HCT116 (cell line): ENCODE measurements at regions not wholly inside any gene's neighbourhood (a gene's known extent, or its start where the extent isn't known, plus 50 kb on each side); places are given as distances from the start of the nearest gene placed in this dataset.

Experiments used
- ATAC-seq: fragments of 200-7000 bp; cut with Tn5 transposase; 2 replicates; pipeline ENCODE4 v1.9.1; 2020; ENCODE audit warnings: mild to moderate bottlenecking, moderate library complexity
- BruUV-seq: library from RNA; stranded (reverse); fragments of 400-500 nt; replicated peaks from 2 replicates; lab custom pipeline; 2021; lab: Mats Ljungman, UMichigan
- CTCF ChIA-PET: fragments of 300-600 bp; sonication (Branson Sonifier 250); formaldehyde crosslinking; loops from one replicate; lab custom pipeline; 2021; ENCODE audit warnings: antibody characterized with exemption; lab: Charles Lee
- POLR2A ChIA-PET: fragments of 300-600, 350-600 bp; sonication (Branson Sonifier 250); formaldehyde crosslinking; loops from one replicate; lab custom pipeline; 2021; ENCODE audit warnings: antibody characterized with exemption; lab: Charles Lee
- RAD21 ChIA-PET, 2 experiments: fragments of 300-600 bp; sonication (Branson Sonifier 250); formaldehyde crosslinking; loops; one replicate each; lab custom pipeline; 2023; ENCODE audit warnings: low total read pairs in 2 of 2; ENCODE audit not compliant: uncharacterized antibody in 2 of 2, unreplicated experiment in 2 of 2, low non-redundant PET in 1 of 2; lab: Charles Lee
- DNase-seq: peaks from one replicate; pipeline ENCODE4 v3.0.0-alpha.2; 2010; ENCODE audit warnings: low read depth, low spot score
- H2AFZ ChIP-seq: fragments of 200-600 bp; shearing (Covaris generic), sonication (generic); 2 replicates; pipeline ENCODE4 v1.6.1; 2017; ENCODE audit warnings: low read depth, mixed run types, mixed read lengths, antibody characterized with exemption, low read length; ENCODE audit not compliant: poor library complexity, severe bottlenecking
- H3K27ac ChIP-seq: 2 replicates; pipeline ENCODE4 v1.5.1; 2012; ENCODE audit warnings: low read depth, low read length
- H3K27me3 ChIP-seq: fragments of 200-600 bp; sonication (generic); 2 replicates; pipeline ENCODE4 v1.6.1; 2016; ENCODE audit warnings: mixed run types, low read length, mixed read lengths; ENCODE audit not compliant: insufficient read depth
- H3K36me3 ChIP-seq, 2 experiments: fragments of 200-500 bp in 1 of 2; fragments of 200-600 bp in 1 of 2; sonication (Bioruptor generic) in 1 of 2; sonication (generic) in 1 of 2; 2 replicates each; pipeline versions ENCODE4 v1.5.1 to v1.6.1; 2014 to 2016; ENCODE audit warnings: low read length in 2 of 2, inconsistent platforms in 1 of 2, mixed read lengths in 1 of 2, mixed run types in 1 of 2; ENCODE audit not compliant: insufficient read depth in 2 of 2, control insufficient read depth in 1 of 2
- H3K4me1 ChIP-seq, 2 experiments: fragments of 200-600 bp in 1 of 2; sonication (generic) in 1 of 2; 2 replicates each; pipeline versions ENCODE4 v1.5.1 to v1.6.1; 2012 to 2017; ENCODE audit warnings: low read length in 2 of 2, inconsistent platforms in 1 of 2, mild to moderate bottlenecking in 1 of 2, mixed read lengths in 1 of 2, mixed run types in 1 of 2, moderate library complexity in 1 of 2; ENCODE audit not compliant: insufficient read depth in 2 of 2, control insufficient read depth in 1 of 2
- H3K4me2 ChIP-seq: fragments of 200-600 bp; sonication (generic); 2 replicates; pipeline ENCODE4 v1.6.1; 2017; ENCODE audit warnings: mixed run types, low read length, mixed read lengths
- H3K4me3 ChIP-seq, 2 experiments: fragments of 200-600 bp in 1 of 2; sonication (generic) in 1 of 2; replicated peaks in 1 of 2; 2 replicates each; pipeline ENCODE4 v1.5.1; 2011 to 2016; ENCODE audit warnings: low read length in 2 of 2, control low read depth in 1 of 2, low read depth in 1 of 2, mild to moderate bottlenecking in 1 of 2, mixed read lengths in 1 of 2, mixed run types in 1 of 2
- H3K79me2 ChIP-seq: fragments of 200-600 bp; sonication (generic); 2 replicates; pipeline ENCODE4 v1.6.1; 2017; ENCODE audit warnings: mild to moderate bottlenecking, mixed run types, low read length, moderate library complexity, mixed read lengths; ENCODE audit not compliant: insufficient read depth
- H3K9ac ChIP-seq: fragments of 200-600 bp; sonication (generic); 2 replicates; pipeline ENCODE4 v1.6.1; 2016; ENCODE audit warnings: low read length, mixed read lengths
- H3K9me2 ChIP-seq: fragments of 200-600 bp; sonication (generic), shearing (Covaris generic); 2 replicates; pipeline ENCODE4 v1.6.1; 2017; ENCODE audit warnings: mixed run types, mild to moderate bottlenecking, moderate library complexity; ENCODE audit not compliant: insufficient read depth
- H3K9me3 ChIP-seq, 2 experiments: fragments of 200-500 bp in 1 of 2; fragments of 200-600 bp in 1 of 2; sonication (Bioruptor generic) in 1 of 2; sonication (generic) in 1 of 2; 2 replicates each; pipeline ENCODE4 v1.6.1; 2014 to 2017; ENCODE audit warnings: low read length in 2 of 2, mixed read lengths in 2 of 2, inconsistent platforms in 1 of 2, low read depth in 1 of 2, mild to moderate bottlenecking in 1 of 2, mixed run types in 1 of 2, moderate library complexity in 1 of 2; ENCODE audit not compliant: control insufficient read depth in 1 of 2, insufficient read depth in 1 of 2
- H4K20me1 ChIP-seq: fragments of 200-600 bp; sonication (generic), shearing (Covaris generic); 2 replicates; pipeline ENCODE4 v1.6.1; 2017; ENCODE audit warnings: mixed run types, mild to moderate bottlenecking, moderate library complexity; ENCODE audit not compliant: insufficient read depth
- CBX3 ChIP-seq: IDR thresholded peaks from 2 replicates; pipeline ENCODE4 v1.6.1; 2012; ENCODE audit warnings: low read depth
- ELF1 ChIP-seq: IDR thresholded peaks from 2 replicates; pipeline ENCODE4 v1.6.1; 2012; ENCODE audit warnings: low read depth, borderline replicate concordance
- POLR2A ChIP-seq: IDR thresholded peaks from 2 replicates; pipeline ENCODE4 v1.7.0; 2011; ENCODE audit warnings: borderline replicate concordance; ENCODE audit not compliant: insufficient read depth, insufficient read length; ENCODE audit errors: extremely low read depth
- SP1 ChIP-seq: IDR thresholded peaks from 2 replicates; pipeline ENCODE4 v1.6.1; 2012; ENCODE audit warnings: low read depth
- SRF ChIP-seq: IDR thresholded peaks from 2 replicates; pipeline ENCODE4 v1.6.1; 2012; ENCODE audit warnings: low read depth
- intact Hi-C: fragments of 100-400 bp; cut with micrococcal nuclease; formaldehyde crosslinking; loops from 2 replicates; pipeline ENCODE4 v1.10.0; 2022
- TF ChIP-seq, protein P1 (sequence below): IDR thresholded peaks from 2 replicates; pipeline ENCODE4 v1.6.1; 2011; ENCODE audit warnings: mild to moderate bottlenecking, low read length, moderate library complexity; ENCODE audit not compliant: insufficient replicate concordance; ENCODE audit errors: extremely low read depth
- TF ChIP-seq, protein P2 (sequence below): IDR thresholded peaks from 2 replicates; pipeline ENCODE4 v1.6.1; 2012; ENCODE audit warnings: low read depth

DNA sequence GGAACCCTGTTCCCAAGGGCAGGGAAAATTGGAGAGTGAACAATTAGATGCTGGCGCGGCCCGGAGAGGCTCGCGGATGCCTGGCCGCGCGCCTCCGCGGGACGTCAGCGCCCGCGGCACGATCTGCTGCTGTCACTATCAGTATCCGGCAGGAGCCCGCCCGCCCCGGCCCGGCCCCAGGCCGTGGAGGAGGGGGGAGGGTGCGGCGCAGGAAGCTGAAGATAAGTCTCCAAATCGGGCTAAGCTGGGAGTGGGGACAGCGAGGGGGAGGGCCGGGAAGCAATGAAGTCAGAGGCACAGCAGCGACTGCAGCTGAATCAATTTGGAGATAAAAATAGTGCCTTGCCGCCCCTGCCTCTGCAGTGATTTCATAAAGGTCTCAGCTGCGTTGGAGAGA is 441.5 kb upstream of the KLF12 start:
- DNase-seq = no peak
- Histone ChIP-seq H3K4me1 (no peaks in the 10 kb centered on the region), H2AFZ (no peak overlapping the region), H3K27me3 (peaks cover 2% of the 10 kb centered on the region; the same call in 1 of the 2 replicates), H3K79me2 (no peaks in the 10 kb centered on the region), H3K9me3 (no peaks in the 10 kb centered on the region), H3K9ac (no peak overlapping the region), H3K4me2 (no peak overlapping the region), H3K36me3 (no peaks in the 10 kb centered on the region), H4K20me1 (no peaks in the 10 kb centered on the region), H3K27ac (no peak overlapping the region), H3K4me3 (no peak overlapping the region), H3K9me2 (no peaks in the 10 kb centered on the region)
- no peak for ATAC-seq
- RAD21 ChIA-PET = no interaction called here
- POLR2A ChIA-PET = no interaction called here
- BruUV-seq = no TSS peak
- CTCF ChIA-PET = no interaction called here
- TF ChIP-seq CBX3 (no peak), POLR2A (no peak), SP1 (no peak)
- intact Hi-C loops = no loop called here

DNA sequence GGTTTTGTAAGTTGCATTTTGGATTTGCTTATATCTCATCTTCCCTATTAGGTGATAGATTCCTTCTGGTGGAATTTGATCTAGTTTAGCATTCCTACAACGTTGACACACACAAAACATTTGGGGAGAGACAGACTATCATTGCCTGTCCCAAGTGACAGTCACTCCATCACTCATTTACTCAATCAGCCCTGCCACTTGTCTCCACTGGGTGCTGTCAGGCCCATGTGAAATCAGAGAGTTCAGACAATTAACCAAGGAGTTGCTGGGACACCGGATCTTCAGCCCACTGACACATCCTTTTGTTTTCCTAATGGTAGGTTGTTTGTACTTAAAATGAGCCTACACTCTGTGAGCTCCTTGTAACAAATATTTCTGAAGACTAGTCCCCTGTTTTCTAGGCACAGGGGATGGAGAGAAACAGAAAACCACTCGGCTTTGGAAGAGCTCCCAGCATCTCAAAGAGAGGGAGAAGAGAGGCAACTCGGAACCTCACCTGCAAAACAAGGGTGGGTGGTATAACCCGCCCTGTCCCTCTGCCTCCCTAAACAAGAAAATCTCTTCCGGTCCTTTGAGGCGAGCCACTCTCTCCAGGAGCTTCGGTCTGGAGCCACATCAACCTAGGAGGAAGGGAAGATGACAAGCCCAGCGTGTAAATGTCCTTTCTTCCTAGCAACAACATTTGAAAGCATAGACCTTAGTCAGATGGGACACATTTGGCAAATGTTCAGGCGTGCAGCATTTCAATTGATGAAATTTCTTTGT is 440.9 kb upstream of the KLF12 start:
- POLR2A ChIA-PET = no interaction called here
- ATAC-seq = no peak
- intact Hi-C loops = no loop called here

More for the DNA sequence above, 440.9 kb upstream of the KLF12 start:
- no peaks in the 10 kb centered on the region for H3K9me3 ChIP-seq
- H4K20me1 ChIP-seq = no peaks in the 10 kb centered on the region
- H2AFZ ChIP-seq = no peak overlapping the region
- H3K4me3 ChIP-seq = no peak overlapping the region
- H3K27ac ChIP-seq = no peak overlapping the region
- no peaks in the 10 kb centered on the region for H3K4me1 ChIP-seq
- no peaks in the 10 kb centered on the region for H3K79me2 ChIP-seq
- no peak for DNase-seq
- H3K27me3 ChIP-seq = peaks cover 4% of the 10 kb centered on the region; the same call in 1 of the 2 replicates
- H3K9ac ChIP-seq = no peak overlapping the region
- no peaks in the 10 kb centered on the region for H3K36me3 ChIP-seq
- ChIA-PET RAD21 (no interaction called here), CTCF (no interaction called here)
- TF ChIP-seq, protein P1, sequence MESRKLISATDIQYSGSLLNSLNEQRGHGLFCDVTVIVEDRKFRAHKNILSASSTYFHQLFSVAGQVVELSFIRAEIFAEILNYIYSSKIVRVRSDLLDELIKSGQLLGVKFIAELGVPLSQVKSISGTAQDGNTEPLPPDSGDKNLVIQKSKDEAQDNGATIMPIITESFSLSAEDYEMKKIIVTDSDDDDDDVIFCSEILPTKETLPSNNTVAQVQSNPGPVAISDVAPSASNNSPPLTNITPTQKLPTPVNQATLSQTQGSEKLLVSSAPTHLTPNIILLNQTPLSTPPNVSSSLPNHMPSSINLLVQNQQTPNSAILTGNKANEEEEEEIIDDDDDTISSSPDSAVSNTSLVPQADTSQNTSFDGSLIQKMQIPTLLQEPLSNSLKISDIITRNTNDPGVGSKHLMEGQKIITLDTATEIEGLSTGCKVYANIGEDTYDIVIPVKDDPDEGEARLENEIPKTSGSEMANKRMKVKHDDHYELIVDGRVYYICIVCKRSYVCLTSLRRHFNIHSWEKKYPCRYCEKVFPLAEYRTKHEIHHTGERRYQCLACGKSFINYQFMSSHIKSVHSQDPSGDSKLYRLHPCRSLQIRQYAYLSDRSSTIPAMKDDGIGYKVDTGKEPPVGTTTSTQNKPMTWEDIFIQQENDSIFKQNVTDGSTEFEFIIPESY = no peak
- TF ChIP-seq, protein P2, sequence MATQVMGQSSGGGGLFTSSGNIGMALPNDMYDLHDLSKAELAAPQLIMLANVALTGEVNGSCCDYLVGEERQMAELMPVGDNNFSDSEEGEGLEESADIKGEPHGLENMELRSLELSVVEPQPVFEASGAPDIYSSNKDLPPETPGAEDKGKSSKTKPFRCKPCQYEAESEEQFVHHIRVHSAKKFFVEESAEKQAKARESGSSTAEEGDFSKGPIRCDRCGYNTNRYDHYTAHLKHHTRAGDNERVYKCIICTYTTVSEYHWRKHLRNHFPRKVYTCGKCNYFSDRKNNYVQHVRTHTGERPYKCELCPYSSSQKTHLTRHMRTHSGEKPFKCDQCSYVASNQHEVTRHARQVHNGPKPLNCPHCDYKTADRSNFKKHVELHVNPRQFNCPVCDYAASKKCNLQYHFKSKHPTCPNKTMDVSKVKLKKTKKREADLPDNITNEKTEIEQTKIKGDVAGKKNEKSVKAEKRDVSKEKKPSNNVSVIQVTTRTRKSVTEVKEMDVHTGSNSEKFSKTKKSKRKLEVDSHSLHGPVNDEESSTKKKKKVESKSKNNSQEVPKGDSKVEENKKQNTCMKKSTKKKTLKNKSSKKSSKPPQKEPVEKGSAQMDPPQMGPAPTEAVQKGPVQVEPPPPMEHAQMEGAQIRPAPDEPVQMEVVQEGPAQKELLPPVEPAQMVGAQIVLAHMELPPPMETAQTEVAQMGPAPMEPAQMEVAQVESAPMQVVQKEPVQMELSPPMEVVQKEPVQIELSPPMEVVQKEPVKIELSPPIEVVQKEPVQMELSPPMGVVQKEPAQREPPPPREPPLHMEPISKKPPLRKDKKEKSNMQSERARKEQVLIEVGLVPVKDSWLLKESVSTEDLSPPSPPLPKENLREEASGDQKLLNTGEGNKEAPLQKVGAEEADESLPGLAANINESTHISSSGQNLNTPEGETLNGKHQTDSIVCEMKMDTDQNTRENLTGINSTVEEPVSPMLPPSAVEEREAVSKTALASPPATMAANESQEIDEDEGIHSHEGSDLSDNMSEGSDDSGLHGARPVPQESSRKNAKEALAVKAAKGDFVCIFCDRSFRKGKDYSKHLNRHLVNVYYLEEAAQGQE = no peak
- TF ChIP-seq SRF (no peak), ELF1 (no peak), POLR2A (no peak)
- H3K4me2 ChIP-seq = no peak overlapping the region
- BruUV-seq = no TSS peak
- no peaks in the 10 kb centered on the region for H3K9me2 ChIP-seq
